ENCODE measurements at regions not wholly inside any gene's neighbourhood (a gene's known extent, or its start where the extent isn't known, plus 50 kb on each side); places are given as distances from the start of the nearest gene placed in this dataset.

DNA sequence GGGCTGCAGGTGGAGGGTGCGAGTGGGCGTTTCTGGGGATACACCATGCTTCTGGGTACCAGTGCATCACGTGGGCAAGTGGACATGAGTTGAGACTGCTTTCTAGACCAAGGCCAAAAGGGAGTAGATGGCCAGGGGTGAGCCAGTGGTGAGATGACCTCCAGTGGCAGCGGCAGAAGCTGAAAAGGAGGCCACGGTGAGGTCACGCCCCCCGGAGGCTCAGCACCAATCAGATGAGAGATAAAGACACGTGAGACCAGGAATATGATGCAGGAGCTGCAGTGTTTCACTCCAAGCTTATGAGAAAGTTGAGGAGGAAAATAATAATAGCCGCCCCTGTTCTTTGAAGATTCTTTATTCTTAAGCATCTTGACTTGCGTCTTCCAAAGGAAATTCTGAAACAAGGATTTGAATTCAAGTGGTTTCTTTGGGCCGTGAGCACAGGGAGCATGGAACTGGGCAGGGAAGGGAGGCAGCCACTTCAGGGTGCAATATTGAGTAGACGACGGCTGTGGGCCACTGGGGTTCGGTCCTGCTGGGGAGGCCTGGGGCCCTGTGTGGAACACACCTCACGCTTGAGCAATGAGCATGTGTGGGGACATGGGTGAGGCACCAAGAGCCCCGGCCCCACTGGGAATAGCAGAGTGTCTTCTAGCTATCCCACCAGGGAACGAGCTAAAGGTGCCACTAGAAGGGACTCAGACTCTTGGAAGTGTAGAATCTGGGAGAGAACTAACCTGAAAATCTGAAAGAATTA is 156.7 kb upstream of the LRFN2 start:
- ATAC-seq (peak; percentile 71), DNase-seq (ENCODE audit: low spot score) (peak; percentile 22)
- Mint-ChIP-seq H3K36me3 (no peaks in the 10 kb centered on the region), H3K27me3 (ENCODE audit: low read depth) (peaks cover 11% of the 10 kb centered on the region), H3K4me1 (peaks cover 8% of the 10 kb centered on the region), H3K4me3 (no peak overlapping the region), H3K9me3 (no peaks in the 10 kb centered on the region), H3K27ac (no peak overlapping the region)
- ChIA-PET CTCF (interaction anchor here (1.0 to 1.2 kb wide), 3 partner anchors 38 to 156 kb away, joined by 3 to 4 read pairs (median 3); partner anchors contain the start of gene LRFN2), POLR2A (no interaction called here)
- TF ChIP-seq, protein P1, sequence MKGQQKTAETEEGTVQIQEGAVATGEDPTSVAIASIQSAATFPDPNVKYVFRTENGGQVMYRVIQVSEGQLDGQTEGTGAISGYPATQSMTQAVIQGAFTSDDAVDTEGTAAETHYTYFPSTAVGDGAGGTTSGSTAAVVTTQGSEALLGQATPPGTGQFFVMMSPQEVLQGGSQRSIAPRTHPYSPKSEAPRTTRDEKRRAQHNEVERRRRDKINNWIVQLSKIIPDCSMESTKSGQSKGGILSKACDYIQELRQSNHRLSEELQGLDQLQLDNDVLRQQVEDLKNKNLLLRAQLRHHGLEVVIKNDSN (CRISPR knock-in tag; IDR thresholded peaks at IDR 0.05) = no peak
- TF ChIP-seq, protein P2, sequence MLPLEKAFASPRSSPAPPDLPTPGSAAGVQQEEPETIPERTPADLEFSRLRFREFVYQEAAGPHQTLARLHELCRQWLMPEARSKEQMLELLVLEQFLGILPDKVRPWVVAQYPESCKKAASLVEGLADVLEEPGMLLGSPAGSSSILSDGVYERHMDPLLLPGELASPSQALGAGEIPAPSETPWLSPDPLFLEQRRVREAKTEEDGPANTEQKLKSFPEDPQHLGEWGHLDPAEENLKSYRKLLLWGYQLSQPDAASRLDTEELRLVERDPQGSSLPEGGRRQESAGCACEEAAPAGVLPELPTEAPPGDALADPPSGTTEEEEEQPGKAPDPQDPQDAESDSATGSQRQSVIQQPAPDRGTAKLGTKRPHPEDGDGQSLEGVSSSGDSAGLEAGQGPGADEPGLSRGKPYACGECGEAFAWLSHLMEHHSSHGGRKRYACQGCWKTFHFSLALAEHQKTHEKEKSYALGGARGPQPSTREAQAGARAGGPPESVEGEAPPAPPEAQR (CRISPR knock-in tag; IDR thresholded peaks at IDR 0.05) = no peak
- TF ChIP-seq PRRX2 (CRISPR knock-in tag; IDR thresholded peaks at IDR 0.05) (no peak), SP1 (CRISPR knock-in tag; conservative IDR thresholded peaks at IDR 0.05) (no peak), HMGA2 (CRISPR knock-in tag; IDR thresholded peaks at IDR 0.05) (no peak), ELF4 (CRISPR knock-in tag; IDR thresholded peaks at IDR 0.05; ENCODE audit: low read depth) (no peak), ZNF423 (CRISPR knock-in tag; IDR thresholded peaks at IDR 0.05) (no peak), ESRRA (CRISPR knock-in tag; IDR thresholded peaks at IDR 0.05; ENCODE audit: borderline replicate concordance) (no peak), IRF2 (CRISPR knock-in tag; IDR thresholded peaks at IDR 0.05; ENCODE audit: borderline replicate concordance, low read depth) (no peak), RELA (CRISPR knock-in tag; IDR thresholded peaks at IDR 0.05; ENCODE audit: borderline replicate concordance) (no peak), ZNF138 (CRISPR knock-in tag; conservative IDR thresholded peaks at IDR 0.05) (no peak)
- TF ChIP-seq, protein P3, sequence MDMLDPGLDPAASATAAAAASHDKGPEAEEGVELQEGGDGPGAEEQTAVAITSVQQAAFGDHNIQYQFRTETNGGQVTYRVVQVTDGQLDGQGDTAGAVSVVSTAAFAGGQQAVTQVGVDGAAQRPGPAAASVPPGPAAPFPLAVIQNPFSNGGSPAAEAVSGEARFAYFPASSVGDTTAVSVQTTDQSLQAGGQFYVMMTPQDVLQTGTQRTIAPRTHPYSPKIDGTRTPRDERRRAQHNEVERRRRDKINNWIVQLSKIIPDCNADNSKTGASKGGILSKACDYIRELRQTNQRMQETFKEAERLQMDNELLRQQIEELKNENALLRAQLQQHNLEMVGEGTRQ (CRISPR knock-in tag; IDR thresholded peaks at IDR 0.05) = no peak
- TF ChIP-seq, protein P4, sequence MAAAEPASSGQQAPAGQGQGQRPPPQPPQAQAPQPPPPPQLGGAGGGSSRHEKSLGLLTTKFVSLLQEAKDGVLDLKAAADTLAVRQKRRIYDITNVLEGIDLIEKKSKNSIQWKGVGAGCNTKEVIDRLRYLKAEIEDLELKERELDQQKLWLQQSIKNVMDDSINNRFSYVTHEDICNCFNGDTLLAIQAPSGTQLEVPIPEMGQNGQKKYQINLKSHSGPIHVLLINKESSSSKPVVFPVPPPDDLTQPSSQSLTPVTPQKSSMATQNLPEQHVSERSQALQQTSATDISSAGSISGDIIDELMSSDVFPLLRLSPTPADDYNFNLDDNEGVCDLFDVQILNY (CRISPR knock-in tag; IDR thresholded peaks at IDR 0.05) = no peak
- TF ChIP-seq, protein P5, sequence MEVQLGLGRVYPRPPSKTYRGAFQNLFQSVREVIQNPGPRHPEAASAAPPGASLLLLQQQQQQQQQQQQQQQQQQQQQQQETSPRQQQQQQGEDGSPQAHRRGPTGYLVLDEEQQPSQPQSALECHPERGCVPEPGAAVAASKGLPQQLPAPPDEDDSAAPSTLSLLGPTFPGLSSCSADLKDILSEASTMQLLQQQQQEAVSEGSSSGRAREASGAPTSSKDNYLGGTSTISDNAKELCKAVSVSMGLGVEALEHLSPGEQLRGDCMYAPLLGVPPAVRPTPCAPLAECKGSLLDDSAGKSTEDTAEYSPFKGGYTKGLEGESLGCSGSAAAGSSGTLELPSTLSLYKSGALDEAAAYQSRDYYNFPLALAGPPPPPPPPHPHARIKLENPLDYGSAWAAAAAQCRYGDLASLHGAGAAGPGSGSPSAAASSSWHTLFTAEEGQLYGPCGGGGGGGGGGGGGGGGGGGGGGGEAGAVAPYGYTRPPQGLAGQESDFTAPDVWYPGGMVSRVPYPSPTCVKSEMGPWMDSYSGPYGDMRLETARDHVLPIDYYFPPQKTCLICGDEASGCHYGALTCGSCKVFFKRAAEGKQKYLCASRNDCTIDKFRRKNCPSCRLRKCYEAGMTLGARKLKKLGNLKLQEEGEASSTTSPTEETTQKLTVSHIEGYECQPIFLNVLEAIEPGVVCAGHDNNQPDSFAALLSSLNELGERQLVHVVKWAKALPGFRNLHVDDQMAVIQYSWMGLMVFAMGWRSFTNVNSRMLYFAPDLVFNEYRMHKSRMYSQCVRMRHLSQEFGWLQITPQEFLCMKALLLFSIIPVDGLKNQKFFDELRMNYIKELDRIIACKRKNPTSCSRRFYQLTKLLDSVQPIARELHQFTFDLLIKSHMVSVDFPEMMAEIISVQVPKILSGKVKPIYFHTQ (CRISPR knock-in tag; IDR thresholded peaks at IDR 0.05) = no peak
- TF ChIP-seq, protein P6, sequence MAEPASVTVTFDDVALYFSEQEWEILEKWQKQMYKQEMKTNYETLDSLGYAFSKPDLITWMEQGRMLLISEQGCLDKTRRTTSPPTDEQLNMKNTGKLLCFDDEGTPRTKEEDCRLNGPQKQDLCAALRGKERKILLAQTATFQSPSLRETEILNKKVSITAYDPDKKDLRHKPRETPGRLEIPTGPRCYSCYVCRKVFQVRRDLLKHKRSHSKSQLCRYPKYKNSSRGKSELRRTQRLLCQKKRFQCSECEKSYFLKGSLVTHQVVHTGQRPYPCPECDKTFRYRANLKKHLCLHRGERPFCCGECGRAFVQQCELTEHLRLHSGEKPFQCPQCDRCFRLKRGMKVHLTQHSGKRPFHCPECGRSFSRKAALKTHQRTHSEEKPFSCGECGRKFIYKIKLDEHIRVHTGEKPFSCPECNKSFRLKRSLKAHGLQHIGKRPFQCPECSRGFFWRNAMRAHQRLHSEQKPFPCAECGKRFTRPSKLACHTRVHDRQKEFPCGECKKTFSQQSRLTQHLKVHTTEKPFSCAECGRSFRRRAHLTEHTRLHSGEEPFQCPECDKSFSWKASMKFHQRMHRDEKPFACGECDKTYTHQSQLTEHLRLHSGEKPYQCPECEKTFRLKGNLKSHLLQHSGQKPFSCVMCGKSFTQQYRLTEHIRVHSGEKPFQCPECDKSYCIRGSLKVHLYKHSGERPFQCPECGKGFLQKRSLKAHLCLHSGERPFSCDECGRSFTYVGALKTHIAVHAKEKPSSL (CRISPR knock-in tag; conservative IDR thresholded peaks at IDR 0.05) = no peak
- TF ChIP-seq, protein P7, sequence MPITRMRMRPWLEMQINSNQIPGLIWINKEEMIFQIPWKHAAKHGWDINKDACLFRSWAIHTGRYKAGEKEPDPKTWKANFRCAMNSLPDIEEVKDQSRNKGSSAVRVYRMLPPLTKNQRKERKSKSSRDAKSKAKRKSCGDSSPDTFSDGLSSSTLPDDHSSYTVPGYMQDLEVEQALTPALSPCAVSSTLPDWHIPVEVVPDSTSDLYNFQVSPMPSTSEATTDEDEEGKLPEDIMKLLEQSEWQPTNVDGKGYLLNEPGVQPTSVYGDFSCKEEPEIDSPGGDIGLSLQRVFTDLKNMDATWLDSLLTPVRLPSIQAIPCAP (CRISPR knock-in tag; IDR thresholded peaks at IDR 0.05) = no peak
- TF ChIP-seq, protein P8, sequence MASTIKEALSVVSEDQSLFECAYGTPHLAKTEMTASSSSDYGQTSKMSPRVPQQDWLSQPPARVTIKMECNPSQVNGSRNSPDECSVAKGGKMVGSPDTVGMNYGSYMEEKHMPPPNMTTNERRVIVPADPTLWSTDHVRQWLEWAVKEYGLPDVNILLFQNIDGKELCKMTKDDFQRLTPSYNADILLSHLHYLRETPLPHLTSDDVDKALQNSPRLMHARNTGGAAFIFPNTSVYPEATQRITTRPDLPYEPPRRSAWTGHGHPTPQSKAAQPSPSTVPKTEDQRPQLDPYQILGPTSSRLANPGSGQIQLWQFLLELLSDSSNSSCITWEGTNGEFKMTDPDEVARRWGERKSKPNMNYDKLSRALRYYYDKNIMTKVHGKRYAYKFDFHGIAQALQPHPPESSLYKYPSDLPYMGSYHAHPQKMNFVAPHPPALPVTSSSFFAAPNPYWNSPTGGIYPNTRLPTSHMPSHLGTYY (CRISPR knock-in tag; IDR thresholded peaks at IDR 0.05) = no peak
- TF ChIP-seq, protein P9, sequence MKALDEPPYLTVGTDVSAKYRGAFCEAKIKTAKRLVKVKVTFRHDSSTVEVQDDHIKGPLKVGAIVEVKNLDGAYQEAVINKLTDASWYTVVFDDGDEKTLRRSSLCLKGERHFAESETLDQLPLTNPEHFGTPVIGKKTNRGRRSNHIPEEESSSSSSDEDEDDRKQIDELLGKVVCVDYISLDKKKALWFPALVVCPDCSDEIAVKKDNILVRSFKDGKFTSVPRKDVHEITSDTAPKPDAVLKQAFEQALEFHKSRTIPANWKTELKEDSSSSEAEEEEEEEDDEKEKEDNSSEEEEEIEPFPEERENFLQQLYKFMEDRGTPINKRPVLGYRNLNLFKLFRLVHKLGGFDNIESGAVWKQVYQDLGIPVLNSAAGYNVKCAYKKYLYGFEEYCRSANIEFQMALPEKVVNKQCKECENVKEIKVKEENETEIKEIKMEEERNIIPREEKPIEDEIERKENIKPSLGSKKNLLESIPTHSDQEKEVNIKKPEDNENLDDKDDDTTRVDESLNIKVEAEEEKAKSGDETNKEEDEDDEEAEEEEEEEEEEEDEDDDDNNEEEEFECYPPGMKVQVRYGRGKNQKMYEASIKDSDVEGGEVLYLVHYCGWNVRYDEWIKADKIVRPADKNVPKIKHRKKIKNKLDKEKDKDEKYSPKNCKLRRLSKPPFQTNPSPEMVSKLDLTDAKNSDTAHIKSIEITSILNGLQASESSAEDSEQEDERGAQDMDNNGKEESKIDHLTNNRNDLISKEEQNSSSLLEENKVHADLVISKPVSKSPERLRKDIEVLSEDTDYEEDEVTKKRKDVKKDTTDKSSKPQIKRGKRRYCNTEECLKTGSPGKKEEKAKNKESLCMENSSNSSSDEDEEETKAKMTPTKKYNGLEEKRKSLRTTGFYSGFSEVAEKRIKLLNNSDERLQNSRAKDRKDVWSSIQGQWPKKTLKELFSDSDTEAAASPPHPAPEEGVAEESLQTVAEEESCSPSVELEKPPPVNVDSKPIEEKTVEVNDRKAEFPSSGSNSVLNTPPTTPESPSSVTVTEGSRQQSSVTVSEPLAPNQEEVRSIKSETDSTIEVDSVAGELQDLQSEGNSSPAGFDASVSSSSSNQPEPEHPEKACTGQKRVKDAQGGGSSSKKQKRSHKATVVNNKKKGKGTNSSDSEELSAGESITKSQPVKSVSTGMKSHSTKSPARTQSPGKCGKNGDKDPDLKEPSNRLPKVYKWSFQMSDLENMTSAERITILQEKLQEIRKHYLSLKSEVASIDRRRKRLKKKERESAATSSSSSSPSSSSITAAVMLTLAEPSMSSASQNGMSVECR (CRISPR knock-in tag; IDR thresholded peaks at IDR 0.05; ENCODE audit: borderline replicate concordance) = no peak
